Stomach smooth muscle (tissue), 2 donors: ENCODE measurements at regions not wholly inside any gene's neighbourhood (a gene's known extent, or its start where the extent isn't known, plus 50 kb on each side); places are given as distances from the start of the nearest gene placed in this dataset.
A peak's percentile ranks its signal among the peaks of the same experiment; 100 is the strongest.

Source experiments
- H3K27ac ChIP-seq: one replicate; pipeline ENCODE4 v1.7.0; 2013; ENCODE audit warnings: mild to moderate bottlenecking, low read length, inconsistent platforms
- H3K27me3 ChIP-seq, 2 donors: one replicate each; pipeline ENCODE4 v1.7.0; 2013; ENCODE audit warnings: low read length in 2 of 2; ENCODE audit not compliant: insufficient read depth in 2 of 2, control insufficient read depth in 1 of 2
- H3K36me3 ChIP-seq, 2 donors: one replicate each; pipeline ENCODE4 v1.7.0; 2013; ENCODE audit warnings: low read length in 2 of 2; ENCODE audit not compliant: control insufficient read depth in 2 of 2, insufficient read depth in 2 of 2
- H3K4me1 ChIP-seq: one replicate; pipeline ENCODE4 v1.7.0; 2013; ENCODE audit warnings: low read length; ENCODE audit not compliant: control insufficient read depth, insufficient read depth
- H3K4me3 ChIP-seq, 2 donors: one replicate each; pipeline ENCODE4 v1.7.0; 2013; ENCODE audit warnings: low read length in 2 of 2
- H3K9ac ChIP-seq, 2 donors: one replicate each; pipeline ENCODE4 v1.7.0; 2013; ENCODE audit warnings: low read length in 2 of 2, mild to moderate bottlenecking in 1 of 2
- H3K9me3 ChIP-seq, 2 donors: one replicate each; pipeline ENCODE4 v1.7.0; 2013; ENCODE audit warnings: low read length in 2 of 2; ENCODE audit not compliant: control insufficient read depth in 2 of 2
- donor health status: healthy.
- donor health status: Pancreatic carcinoma.

- H3K9ac ChIP-seq: no peak overlapping the region
- no peaks in the 10 kb centered on the region for H3K9me3 ChIP-seq
- no peaks in the 10 kb centered on the region for H3K27me3 ChIP-seq
- no peaks in the 10 kb centered on the region for H3K36me3 ChIP-seq
- no peak overlapping the region for H3K27ac ChIP-seq
- peaks cover 27% of the 10 kb centered on the region for H3K4me1 ChIP-seq
- no peak overlapping the region for H3K4me3 ChIP-seq
Observed at GRCh38 chr13:44764302-44764692, 188.2 kb upstream of the TSC22D1 start.

- Histone ChIP-seq H3K36me3 (no peaks in the 10 kb centered on the region), H3K9me3 (no peaks in the 10 kb centered on the region), H3K27me3 (no peaks in the 10 kb centered on the region), H3K9ac (no peak overlapping the region), H3K4me1 (peaks cover 32% of the 10 kb centered on the region), H3K4me3 (no peak overlapping the region), H3K27ac (no peak overlapping the region)
Observed at GRCh38 chr13:44763615-44764301, 187.6 kb upstream of the TSC22D1 start.

GRCh38 chr13:44762911-44763310 lies 186.8 kb upstream of the TSC22D1 start:
- H3K4me1 ChIP-seq: peaks cover 41% of the 10 kb centered on the region
- no peak overlapping the region for H3K27ac ChIP-seq
- no peaks in the 10 kb centered on the region for H3K36me3 ChIP-seq
- no peak overlapping the region for H3K4me3 ChIP-seq
- no peak overlapping the region for H3K9ac ChIP-seq
- no peaks in the 10 kb centered on the region for H3K9me3 ChIP-seq
- no peaks in the 10 kb centered on the region for H3K27me3 ChIP-seq

- H3K27me3 ChIP-seq: no peaks in the 10 kb centered on the region
- no peaks in the 10 kb centered on the region for H3K9me3 ChIP-seq
- no peak overlapping the region for H3K9ac ChIP-seq
- H3K4me3 ChIP-seq: peak overlapping the region in 1 of 2 donors; percentile 3
- no peaks in the 10 kb centered on the region for H3K36me3 ChIP-seq
- peaks cover 41% of the 10 kb centered on the region for H3K4me1 ChIP-seq
- H3K27ac ChIP-seq: peak overlapping the region; percentile 95
Observed at GRCh38 chr13:44760434-44760833, 184.3 kb upstream of the TSC22D1 start.

- H3K4me1 ChIP-seq: peaks cover 41% of the 10 kb centered on the region
- peak overlapping the region; percentile 15 to 29 for H3K4me3 ChIP-seq
- peak overlapping the region; percentile 60 to 66 for H3K9ac ChIP-seq
- H3K36me3 ChIP-seq: no peaks in the 10 kb centered on the region
- no peaks in the 10 kb centered on the region for H3K9me3 ChIP-seq
- H3K27ac ChIP-seq: peak overlapping the region; percentile 95
- no peaks in the 10 kb centered on the region for H3K27me3 ChIP-seq
Observed at GRCh38 chr13:44759384-44760360, 183.5 kb upstream of the TSC22D1 start.

- H3K27me3 ChIP-seq: no peaks in the 10 kb centered on the region
- peaks cover 38% of the 10 kb centered on the region for H3K4me1 ChIP-seq
- peak overlapping the region; percentile 15 to 29 for H3K4me3 ChIP-seq
- no peaks in the 10 kb centered on the region for H3K36me3 ChIP-seq
- H3K9ac ChIP-seq: peak overlapping the region; percentile 60 to 66
- H3K9me3 ChIP-seq: no peaks in the 10 kb centered on the region
- peak overlapping the region; percentile 95 for H3K27ac ChIP-seq
Observed at GRCh38 chr13:44758630-44759383, 182.7 kb upstream of the TSC22D1 start.

GRCh38 chr13:44757671-44758070 lies 181.5 kb upstream of the TSC22D1 start:
- Histone ChIP-seq H3K4me1 (peaks cover 28% of the 10 kb centered on the region), H3K27me3 (no peaks in the 10 kb centered on the region), H3K36me3 (no peaks in the 10 kb centered on the region), H3K27ac (peak overlapping the region; percentile 95), H3K9me3 (no peaks in the 10 kb centered on the region), H3K9ac (no peak overlapping the region), H3K4me3 (no peak overlapping the region)

GRCh38 chr13:44756276-44756810 lies 180.2 kb upstream of the TSC22D1 start:
- Histone ChIP-seq H3K36me3 (no peaks in the 10 kb centered on the region), H3K9me3 (no peaks in the 10 kb centered on the region), H3K4me1 (peaks cover 27% of the 10 kb centered on the region), H3K9ac (no peak overlapping the region), H3K27me3 (no peaks in the 10 kb centered on the region), H3K4me3 (no peak overlapping the region), H3K27ac (no peak overlapping the region)

GRCh38 chr13:44755872-44756271 lies 179.7 kb upstream of the TSC22D1 start:
- no peak overlapping the region for H3K27ac ChIP-seq
- H3K4me1 ChIP-seq: peaks cover 27% of the 10 kb centered on the region
- no peaks in the 10 kb centered on the region for H3K27me3 ChIP-seq
- H3K9ac ChIP-seq: no peak overlapping the region
- H3K9me3 ChIP-seq: no peaks in the 10 kb centered on the region
- H3K4me3 ChIP-seq: no peak overlapping the region
- H3K36me3 ChIP-seq: no peaks in the 10 kb centered on the region

GRCh38 chr13:44752164-44752563 lies 176.0 kb upstream of the TSC22D1 start:
- no peaks in the 10 kb centered on the region for H3K27me3 ChIP-seq
- no peaks in the 10 kb centered on the region for H3K9me3 ChIP-seq
- no peak overlapping the region for H3K27ac ChIP-seq
- H3K9ac ChIP-seq: no peak overlapping the region
- no peaks in the 10 kb centered on the region for H3K36me3 ChIP-seq
- no peaks in the 10 kb centered on the region for H3K4me1 ChIP-seq
- no peak overlapping the region for H3K4me3 ChIP-seq
